ENCODE measurements at regions not wholly inside any gene's neighbourhood (a gene's known extent, or its start where the extent isn't known, plus 50 kb on each side); places are given as distances from the start of the nearest gene placed in this dataset.

DNA sequence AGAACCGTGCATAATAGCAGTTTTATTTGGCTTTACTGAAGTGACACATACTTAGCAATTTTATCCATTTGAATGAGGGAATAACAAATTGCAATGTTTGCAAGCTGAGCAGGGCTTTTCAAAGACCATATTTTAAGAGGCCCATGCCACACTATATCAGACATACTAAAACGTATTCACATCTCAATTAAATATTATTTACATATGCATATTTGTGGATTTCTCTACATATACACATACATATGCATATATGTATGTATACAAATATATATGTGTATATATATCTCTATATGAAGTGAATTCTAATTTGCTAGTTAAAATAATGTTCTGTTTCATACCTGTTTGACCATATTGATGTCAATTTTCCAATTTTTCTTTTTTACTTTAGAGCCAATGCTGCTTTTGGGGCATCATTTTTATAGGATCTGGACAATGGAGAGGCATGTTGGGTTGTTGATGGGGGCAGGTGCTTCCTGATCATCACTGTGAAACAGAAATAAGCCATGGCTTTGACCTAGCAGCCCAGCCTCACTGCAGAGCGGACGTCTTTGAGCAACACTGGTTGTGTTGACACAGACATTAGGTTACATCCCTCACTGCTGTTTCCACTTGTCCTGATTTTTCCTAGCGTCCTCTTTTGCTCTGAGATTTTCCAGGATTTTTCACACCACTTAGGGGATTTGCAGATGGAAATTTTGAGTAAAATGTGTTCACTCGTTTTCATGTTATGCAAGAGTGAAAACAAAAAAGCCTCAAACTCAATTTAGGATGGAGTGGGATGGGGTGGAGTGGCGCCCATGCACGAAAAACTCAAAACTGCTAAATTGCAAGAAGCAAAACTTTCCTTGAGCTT, 56.9 kb downstream of the RDH14 start:
- DNase-seq (ENCODE audit: extremely low read depth in 1 of 11, low read depth in 9 of 11, low spot score in 4 of 11), result no peak

DNA sequence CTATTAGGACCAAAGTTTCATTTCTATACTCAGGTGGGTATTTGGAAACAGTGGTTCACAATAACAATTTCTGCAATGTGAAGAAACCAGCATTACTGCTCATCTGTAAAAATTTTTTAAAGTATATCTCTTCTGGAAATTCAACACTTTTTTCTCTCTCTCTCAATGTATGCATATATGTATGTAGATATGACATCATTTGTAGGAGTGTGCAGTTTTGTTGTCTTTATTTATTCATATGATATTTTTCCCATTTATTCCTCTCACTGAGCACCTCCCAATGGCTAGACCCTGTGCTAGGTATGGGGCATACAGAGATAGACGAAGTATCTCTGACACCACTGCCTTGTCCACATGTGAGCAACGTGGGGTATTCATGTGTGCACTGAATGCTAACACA, 58.3 kb downstream of the RDH14 start:
- no peak for DNase-seq (ENCODE audit: extremely low read depth in 1 of 11, low read depth in 9 of 11, low spot score in 4 of 11)

DNA sequence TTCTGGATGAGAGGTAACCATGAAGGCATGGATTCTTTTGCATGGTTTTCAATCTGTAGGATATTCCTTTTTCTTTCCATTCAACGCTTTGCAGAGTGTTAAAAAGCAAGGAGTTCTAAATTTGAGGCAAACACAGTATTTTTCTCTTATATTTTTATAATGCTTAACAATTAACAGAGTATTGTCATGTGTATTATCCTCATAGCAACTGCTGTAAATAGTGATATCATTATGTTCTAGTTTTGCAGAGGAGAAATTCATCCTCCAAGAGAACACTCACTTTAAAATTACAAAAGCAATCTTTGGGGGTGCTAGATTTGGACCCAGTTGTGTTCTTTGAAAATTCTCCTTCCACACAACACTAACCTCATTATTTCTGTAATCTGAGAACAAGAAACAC, 58.7 kb downstream of the RDH14 start:
- no peak for DNase-seq (ENCODE audit: extremely low read depth in 1 of 11, low read depth in 9 of 11, low spot score in 4 of 11)

DNA sequence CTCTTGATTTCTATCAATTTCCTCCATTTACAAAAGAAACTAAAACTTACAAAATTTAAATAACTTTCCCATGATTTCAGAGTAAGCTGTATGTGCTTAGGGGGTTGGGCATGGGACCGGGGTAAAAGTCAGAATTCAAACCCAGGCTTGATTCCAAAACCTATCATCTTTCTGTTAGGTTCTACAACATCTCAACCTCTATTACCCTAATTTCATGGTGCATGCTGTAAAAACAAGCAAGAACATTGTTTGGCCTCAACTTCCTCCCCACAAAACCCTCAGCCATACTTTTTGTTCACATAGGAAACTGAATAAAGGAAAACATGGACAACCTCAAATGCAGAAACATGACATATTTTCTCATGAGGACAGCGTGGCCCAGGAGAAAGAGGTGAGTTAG, 59.3 kb downstream of the RDH14 start:
- DNase-seq (ENCODE audit: extremely low read depth in 1 of 11, low read depth in 9 of 11, low spot score in 4 of 11), result no peak

DNA sequence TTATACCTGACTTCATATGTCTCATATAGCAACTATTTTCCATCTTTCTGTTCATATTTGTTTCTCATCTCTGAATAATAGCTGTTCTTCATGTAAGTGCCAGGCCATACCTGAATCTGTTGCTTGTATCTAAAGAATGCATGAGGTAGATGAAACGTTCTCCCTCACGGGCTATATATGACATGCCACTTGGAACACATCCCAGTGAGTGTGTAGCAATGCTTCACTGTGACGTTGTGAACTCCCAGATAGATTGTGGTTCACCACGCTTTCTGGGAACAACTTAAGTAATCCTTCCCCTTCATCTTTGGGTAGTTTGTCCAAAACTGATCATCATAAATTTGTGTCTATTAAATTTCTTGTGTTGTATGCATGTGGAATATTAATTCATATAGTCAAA, 60.1 kb downstream of the RDH14 start:
- no peak for DNase-seq (ENCODE audit: extremely low read depth in 1 of 11, low read depth in 9 of 11, low spot score in 4 of 11)

DNA sequence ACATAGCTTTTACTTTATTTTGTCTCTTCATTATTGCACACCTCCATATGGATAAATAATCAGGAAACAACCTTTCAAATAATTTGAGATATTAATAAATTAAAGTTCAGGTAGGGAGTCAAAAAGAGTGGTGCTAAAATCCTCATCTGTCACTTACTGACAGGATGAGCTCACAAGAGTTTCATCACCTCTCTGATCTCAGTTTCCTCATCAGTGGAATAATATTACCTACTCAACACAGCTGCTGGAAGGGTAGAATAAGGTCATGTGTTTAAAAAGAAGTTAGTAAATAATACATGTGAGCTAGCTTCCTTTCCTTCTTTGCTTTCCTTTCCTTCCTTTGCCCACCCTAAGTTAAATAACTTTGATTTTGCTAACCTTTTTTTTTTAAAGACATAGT, 61.9 kb downstream of the RDH14 start:
- no peak for DNase-seq (ENCODE audit: extremely low read depth in 1 of 11, low read depth in 9 of 11, low spot score in 4 of 11)

DNA sequence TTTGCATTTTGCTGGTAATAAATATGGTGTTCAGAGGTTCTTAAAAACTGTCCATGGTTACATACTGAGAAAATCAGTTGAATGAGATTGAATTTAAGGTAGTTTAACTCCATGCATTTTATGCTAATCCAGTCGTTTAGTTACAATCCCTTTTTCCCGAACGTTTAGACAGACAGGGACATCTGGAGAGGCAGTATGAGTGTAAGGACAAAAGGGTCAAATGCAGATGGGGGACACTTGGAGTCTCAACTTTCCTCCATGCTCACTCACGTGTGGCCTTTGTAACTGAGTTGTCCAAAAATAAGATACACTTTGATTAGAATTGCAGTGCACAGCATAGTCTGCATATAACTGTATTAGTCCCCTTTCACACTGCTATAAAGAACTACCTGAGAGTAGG, 63.9 kb downstream of the RDH14 start:
- DNase-seq (ENCODE audit: extremely low read depth in 1 of 11, low read depth in 9 of 11, low spot score in 4 of 11), result no peak

DNA sequence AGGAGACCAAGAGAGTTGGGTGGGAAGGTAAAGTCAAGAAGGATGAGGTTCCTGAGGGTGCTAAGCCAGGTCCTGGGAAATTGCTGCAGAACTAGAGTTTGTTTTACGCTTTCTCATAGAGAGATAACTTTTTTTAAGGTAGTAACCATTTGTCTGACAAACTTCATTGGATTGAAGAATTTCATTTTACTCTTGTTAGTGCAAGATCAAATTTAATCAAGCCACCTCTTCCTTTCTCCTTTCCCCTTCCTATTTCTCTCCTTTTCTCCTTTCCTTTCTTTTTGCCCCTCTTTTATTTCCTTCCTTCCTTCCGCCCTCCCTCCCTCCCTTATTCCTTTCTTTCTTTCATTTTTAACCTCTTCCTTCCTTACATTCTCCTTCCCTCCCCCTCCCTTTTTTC, 65.4 kb downstream of the RDH14 start:
- no peak for DNase-seq (ENCODE audit: extremely low read depth in 1 of 11, low read depth in 9 of 11, low spot score in 4 of 11)

DNA sequence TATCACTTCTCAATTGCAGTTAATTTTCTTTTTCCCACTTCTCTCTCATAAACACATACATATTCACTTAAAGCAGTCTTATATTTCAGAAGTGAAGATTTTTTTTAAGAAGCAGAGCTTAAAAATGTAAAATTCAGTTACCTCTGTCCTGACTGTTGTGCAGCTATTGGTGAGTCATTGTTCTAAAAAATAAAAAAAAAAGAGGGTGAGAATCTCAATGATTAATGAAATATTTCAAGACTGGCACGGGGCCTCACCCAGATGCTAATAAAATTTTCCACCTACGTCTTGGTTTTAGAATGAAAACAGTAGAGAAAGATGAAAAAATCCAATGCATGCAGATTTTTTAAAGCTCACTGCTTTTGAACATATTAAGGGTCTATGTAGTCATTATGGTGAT, 67.7 kb downstream of the RDH14 start:
- no peak for DNase-seq (ENCODE audit: extremely low read depth in 1 of 11, low read depth in 9 of 11, low spot score in 4 of 11)

DNA sequence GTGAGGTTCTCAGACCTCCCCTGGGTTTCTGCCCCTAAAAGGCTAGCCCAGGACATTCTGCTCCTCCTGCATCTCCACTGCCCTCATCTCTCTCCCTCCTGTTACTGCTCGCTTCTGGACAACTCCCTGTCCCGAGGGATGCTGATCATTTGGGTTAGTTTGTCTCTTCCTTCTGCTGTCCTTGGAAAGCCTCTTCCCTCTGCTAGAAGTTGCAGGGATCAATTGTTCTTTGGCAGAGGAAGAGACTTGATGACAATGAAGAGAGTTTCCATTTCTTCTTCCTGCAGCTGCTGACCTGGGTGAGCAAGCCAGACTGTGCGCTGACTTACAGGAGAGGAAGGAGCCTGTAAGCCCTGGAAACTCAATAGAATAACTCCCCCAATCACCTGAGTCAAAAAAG, 68.9 kb downstream of the RDH14 start:
- DNase-seq (ENCODE audit: extremely low read depth in 1 of 11, low read depth in 9 of 11, low spot score in 4 of 11), result no peak

DNA sequence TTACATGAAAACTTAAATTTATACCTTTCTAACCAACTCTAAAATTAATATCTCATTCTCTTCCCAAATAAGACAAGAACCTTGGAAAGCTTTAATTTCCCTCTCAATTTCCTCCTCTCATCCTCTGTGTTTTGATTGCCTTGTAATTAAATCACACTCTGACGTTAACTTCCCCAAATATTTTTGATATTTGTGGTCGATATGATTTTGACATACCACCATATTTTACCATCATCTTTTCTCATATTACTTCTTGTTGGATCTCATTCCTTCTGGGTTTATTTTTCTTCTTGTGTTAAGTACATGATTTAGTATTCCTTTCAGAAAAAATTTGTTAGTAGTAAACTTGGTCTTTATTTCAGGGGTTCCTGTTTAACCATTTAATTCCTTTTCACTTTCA, 69.6 kb downstream of the RDH14 start:
- DNase-seq (ENCODE audit: extremely low read depth in 1 of 11, low read depth in 9 of 11, low spot score in 4 of 11), result no peak

DNA sequence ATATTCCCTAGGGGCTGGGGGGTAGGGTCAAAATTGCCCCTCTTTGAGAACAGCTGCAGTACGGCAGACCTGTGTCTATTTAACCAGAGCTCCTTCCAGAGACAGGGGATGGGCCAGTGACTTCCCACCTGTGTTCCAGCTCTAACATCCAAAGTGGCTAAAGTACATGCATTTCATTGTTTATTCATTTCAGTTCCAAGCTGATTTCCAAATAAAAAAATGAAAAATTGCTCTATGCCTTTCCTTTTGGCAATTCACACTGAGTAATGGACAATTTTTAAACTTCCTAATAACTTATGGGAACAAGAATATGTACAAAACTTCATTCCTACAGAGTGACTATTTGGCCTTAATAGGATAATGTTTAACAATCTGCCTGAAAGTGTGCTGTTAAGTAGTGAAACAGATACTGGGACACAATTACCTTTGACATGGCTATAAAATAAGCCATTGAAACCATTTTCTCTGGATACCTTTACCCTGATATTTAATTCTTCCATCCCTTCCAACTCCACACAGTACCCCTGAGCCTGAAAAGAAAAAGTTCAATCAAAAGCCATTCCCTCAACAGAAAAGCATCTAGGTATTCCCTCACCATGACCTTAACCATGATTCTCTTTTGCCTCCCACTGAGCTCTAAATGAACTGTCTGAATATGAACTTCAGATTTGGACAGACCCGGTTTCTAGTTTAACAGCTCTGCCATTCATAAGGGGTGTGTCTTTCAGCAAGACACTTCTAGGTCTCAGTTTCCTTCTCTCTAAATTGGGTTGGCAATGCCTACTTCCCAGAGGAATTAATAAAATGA, 73.1 kb downstream of the RDH14 start:
- DNase-seq (ENCODE audit: extremely low read depth in 1 of 11, low read depth in 9 of 11, low spot score in 4 of 11), result no peak

DNA sequence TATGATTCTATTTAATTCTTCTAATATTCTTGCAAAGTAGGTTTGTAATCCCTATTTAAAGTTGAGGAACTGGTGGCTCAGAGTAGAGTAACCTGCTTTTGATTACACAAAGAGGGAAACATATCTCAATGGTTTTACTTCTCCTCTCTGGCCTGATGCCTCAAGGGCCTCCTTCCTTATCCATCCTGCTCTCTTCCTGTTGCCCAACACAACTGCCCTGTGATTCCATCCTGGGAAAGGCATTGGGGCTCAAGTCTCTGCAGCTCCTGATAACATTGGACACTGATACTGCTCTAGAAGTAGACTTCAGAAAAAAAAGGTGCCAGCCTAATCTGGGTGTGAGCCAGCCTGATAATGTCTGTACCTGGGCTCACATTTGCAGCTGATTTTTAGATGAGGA, 75.8 kb downstream of the RDH14 start:
- DNase-seq (ENCODE audit: extremely low read depth in 1 of 11, low read depth in 9 of 11, low spot score in 4 of 11), result no peak

DNA sequence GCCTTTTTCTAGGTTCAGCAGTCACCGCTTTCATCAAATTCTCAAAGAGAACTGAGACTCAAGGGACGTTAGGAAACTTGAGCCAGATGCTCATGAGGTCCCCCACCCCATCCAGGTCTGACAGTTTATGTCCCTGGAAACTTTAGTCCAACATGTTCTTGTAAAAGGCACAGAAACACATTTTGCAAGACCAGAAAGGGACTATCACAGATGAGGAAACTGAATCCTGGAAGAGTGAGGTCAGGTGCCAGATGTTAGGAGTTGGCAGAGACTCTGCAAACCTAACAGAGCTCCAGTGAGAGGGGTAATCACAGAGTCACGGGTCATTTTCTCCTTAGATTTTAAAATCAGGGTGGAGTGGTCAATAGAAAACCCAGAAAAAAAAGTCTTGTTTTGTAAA, 76.6 kb downstream of the RDH14 start:
- no peak for DNase-seq (ENCODE audit: extremely low read depth in 1 of 11, low read depth in 9 of 11, low spot score in 4 of 11)

DNA sequence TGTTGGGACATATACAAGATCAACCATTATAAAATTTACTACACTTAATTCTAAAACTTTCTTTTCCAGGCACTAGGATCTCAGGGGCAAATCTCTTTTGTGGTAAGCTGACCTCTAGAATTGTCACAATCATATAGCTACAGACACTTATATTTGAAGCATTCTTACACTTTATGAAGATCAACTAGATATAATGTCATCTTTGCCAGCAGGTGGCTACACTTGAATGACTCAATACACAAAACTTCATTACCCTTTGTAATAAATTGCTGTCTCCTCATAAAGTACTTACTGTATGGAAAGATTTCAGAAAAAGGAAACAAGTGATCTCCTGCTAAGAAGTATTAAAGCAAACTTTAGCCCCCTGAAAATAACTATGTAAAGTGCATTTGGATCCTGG, 77.8 kb downstream of the RDH14 start:
- DNase-seq (ENCODE audit: extremely low read depth in 1 of 11, low read depth in 9 of 11, low spot score in 4 of 11), result no peak

DNA sequence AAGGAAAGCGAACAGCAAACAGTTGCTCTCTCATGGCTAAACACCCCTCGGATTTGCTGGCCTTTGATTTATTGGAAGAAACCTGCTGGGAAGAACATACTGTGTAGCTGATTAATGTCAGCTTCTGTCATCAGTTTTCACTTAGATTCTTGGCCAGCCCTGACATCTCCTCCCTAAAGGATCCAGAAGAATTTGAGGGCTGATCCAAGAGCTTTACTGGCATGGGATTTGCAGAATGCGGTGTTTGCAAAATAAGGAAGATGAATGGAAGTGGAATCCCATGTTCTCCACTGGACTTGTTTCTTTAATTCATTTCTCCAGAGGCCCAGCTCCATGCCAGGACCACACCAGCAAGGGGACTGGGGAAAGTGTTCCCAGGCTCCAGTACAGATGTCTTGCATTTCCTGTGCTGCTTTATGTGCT, 80.5 kb downstream of the RDH14 start:
- no peak for DNase-seq (ENCODE audit: extremely low read depth in 1 of 11, low read depth in 9 of 11, low spot score in 4 of 11)

DNA sequence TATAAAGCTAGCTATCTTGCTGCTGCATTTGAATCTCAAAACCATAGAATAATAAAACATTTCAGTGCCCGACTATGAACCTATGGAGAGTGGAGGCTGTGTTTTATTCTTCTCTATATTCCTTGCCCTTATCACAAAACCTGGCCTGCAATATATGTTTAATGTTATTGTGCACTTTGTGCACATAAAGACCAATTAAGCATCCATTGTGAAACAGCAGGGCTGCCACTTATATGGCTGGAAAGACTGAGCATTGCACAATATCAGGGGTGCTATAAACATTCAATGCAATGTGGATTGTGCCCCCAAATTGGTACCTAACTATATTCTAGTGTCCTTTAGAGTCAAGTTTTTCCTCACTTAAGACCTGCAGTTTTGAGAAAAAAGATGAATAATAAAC, 83.2 kb downstream of the RDH14 start:
- no peak for DNase-seq (ENCODE audit: extremely low read depth in 1 of 11, low read depth in 9 of 11, low spot score in 4 of 11)

DNA sequence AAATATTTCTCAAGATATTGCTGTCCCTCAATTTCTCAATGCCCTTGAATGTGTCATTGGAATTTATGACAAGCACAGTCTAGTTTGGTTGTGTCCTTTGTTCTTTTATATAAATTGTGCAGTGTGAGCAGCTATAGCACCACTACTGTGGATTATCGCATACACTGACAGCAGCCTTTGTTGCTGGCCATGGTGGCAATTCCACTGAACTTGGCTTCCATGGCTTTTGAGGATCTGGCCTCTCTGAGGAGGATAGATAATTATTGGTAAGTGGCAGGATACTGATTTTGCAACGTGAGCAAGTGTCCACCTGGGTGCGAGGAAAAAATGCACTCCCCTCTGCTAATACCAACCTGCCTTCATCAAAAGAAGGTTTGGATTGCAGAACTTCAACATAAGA, 84.0 kb downstream of the RDH14 start:
- no peak for DNase-seq (ENCODE audit: extremely low read depth in 1 of 11, low read depth in 9 of 11, low spot score in 4 of 11)

DNA sequence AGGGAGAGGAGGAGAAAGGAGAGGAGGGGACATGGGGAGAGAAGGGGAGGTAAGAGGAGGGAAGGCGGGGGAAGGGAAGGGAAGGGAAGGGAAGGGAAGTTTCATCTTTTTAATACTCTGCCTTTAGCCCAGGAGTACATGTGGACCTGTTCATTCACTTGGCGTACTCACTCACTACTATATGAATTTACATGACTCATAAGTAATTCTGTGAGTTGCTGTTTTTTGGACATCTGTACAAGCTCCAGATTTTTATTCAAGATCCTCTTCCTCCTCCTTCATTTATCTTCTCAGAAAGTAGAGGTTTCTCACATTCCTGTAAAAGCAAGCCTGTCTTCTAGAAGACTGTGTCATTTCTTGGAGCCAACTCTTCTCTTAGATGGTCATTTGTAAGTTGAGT, 84.6 kb downstream of the RDH14 start:
- no peak for DNase-seq (ENCODE audit: extremely low read depth in 1 of 11, low read depth in 9 of 11, low spot score in 4 of 11)

DNA sequence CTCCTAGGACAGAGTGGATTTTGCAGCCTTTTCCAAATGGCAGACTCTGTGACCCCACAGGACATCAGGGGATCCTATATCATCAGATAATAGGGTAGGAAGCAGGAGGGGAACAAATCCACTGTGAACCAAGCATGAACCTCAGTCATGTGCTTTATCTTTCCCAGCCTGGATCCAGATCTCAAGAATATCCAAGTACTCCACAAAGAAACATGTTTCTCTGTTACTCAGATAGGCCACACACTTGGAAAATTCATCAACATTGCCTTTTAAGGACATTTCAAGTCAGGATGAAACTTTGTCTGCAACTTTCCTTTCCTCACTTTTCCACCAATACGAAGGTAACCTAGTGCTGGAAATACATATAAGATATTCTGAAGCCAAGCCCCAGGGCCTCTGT, 85.8 kb downstream of the RDH14 start:
- DNase-seq (ENCODE audit: extremely low read depth in 1 of 11, low read depth in 9 of 11, low spot score in 4 of 11), result no peak

Measured in renal cortex interstitium (tissue), 11 donors.